ENCODE measurements at regions not wholly inside any gene's neighbourhood (a gene's known extent, or its start where the extent isn't known, plus 50 kb on each side); places are given as distances from the start of the nearest gene placed in this dataset.

DNA sequence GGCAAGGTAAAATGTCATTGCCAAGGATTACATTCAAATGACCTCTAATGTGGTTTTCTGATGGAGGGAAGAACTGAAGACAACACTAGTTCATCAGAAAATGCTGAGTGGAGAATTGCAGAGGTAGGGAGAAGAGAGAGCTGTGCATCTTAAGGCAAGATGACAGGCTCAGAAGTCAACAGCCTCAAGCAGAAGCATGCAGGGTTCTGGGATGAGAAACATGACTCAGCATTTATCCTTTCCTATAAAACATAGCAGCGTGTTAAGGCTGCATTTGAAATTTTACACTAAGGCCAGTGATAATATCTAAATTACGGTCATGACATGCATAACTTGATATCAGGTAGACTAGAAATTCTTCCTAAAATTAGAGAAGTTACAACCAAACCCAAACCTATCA, 53.7 kb upstream of the DYRK2 start:
- TF ChIP-seq POLR2AphosphoS5 (IDR thresholded peaks at IDR 0.05) (no peak), POLR2A (IDR thresholded peaks at IDR 0.05) (no peak)
- TF ChIP-seq, protein P1, sequence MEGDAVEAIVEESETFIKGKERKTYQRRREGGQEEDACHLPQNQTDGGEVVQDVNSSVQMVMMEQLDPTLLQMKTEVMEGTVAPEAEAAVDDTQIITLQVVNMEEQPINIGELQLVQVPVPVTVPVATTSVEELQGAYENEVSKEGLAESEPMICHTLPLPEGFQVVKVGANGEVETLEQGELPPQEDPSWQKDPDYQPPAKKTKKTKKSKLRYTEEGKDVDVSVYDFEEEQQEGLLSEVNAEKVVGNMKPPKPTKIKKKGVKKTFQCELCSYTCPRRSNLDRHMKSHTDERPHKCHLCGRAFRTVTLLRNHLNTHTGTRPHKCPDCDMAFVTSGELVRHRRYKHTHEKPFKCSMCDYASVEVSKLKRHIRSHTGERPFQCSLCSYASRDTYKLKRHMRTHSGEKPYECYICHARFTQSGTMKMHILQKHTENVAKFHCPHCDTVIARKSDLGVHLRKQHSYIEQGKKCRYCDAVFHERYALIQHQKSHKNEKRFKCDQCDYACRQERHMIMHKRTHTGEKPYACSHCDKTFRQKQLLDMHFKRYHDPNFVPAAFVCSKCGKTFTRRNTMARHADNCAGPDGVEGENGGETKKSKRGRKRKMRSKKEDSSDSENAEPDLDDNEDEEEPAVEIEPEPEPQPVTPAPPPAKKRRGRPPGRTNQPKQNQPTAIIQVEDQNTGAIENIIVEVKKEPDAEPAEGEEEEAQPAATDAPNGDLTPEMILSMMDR (IDR thresholded peaks at IDR 0.05), result no peak

Measured in stomach (tissue), 4 donors.